ENCODE measurements at regions not wholly inside any gene's neighbourhood (a gene's known extent, or its start where the extent isn't known, plus 50 kb on each side); places are given as distances from the start of the nearest gene placed in this dataset.

DNA sequence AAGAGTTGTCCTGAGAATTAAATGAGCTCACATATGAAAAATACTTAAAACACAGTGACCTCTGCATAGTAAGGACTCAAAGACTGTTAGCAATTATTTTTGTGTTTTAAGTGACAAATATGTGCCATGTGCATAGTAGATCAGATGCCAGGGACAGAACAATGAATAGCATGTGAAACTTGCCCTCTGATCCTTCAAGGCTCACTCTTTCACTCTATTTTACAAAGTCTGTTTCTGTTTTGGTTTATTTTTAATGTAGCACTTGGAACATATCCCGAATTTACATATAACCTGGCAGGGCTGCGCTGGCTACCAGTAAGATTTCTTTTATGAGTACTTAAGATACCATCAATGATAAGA lies 135.5 kb upstream of the TNFAIP3 start:
- TF ChIP-seq EZH2 (IDR thresholded peaks at IDR 0.05; ENCODE audit: borderline replicate concordance, insufficient read depth, low read depth, low read length, poor library complexity, severe bottlenecking), result no peak
- TF ChIP-seq, protein P1, sequence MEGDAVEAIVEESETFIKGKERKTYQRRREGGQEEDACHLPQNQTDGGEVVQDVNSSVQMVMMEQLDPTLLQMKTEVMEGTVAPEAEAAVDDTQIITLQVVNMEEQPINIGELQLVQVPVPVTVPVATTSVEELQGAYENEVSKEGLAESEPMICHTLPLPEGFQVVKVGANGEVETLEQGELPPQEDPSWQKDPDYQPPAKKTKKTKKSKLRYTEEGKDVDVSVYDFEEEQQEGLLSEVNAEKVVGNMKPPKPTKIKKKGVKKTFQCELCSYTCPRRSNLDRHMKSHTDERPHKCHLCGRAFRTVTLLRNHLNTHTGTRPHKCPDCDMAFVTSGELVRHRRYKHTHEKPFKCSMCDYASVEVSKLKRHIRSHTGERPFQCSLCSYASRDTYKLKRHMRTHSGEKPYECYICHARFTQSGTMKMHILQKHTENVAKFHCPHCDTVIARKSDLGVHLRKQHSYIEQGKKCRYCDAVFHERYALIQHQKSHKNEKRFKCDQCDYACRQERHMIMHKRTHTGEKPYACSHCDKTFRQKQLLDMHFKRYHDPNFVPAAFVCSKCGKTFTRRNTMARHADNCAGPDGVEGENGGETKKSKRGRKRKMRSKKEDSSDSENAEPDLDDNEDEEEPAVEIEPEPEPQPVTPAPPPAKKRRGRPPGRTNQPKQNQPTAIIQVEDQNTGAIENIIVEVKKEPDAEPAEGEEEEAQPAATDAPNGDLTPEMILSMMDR (IDR thresholded peaks at IDR 0.05), result no peak
